ENCODE measurements at regions not wholly inside any gene's neighbourhood (a gene's known extent, or its start where the extent isn't known, plus 50 kb on each side); places are given as distances from the start of the nearest gene placed in this dataset.

GRCh38 chr18:44213293-44213692 lies 467.4 kb upstream of the SETBP1 start:
- H3K9me3 Mint-ChIP-seq, result peaks cover 0 to 8% (median 4%) of the 10 kb centered on the region in 8 donors
- Histone ChIP-seq H3K9me3 (ENCODE audit: control insufficient read depth in 1 of 2, low read length in 2 of 2) (no peaks in the 10 kb centered on the region), H3K36me3 (ENCODE audit: insufficient read depth, low read length) (no peaks in the 10 kb centered on the region), H3K27ac (ENCODE audit: low read depth, low read length) (no peak overlapping the region), H3K4me1 (ENCODE audit: insufficient read depth, low read length) (no peaks in the 10 kb centered on the region), H3K27me3 (ENCODE audit: insufficient read depth, low read length) (no peaks in the 10 kb centered on the region), H3K4me3 (ENCODE audit: low read length in 2 of 2) (no peak overlapping the region)
- POLR2A ChIA-PET (ENCODE audit: partially characterized antibody), result no interaction called here
- CTCF ChIA-PET (ENCODE audit: partially characterized antibody), result no interaction called here
- no peak for DNase-seq
- no peaks in the 10 kb centered on the region for H3K4me1 Mint-ChIP-seq
- H3K27ac Mint-ChIP-seq, result no peak overlapping the region
- intact Hi-C loops (cut with micrococcal nuclease), result no loop called here
- no peak overlapping the region for H3K4me3 Mint-ChIP-seq
- H3K36me3 Mint-ChIP-seq, result no peaks in the 10 kb centered on the region
- H3K27me3 Mint-ChIP-seq, result no peaks in the 10 kb centered on the region

- Histone ChIP-seq H3K4me1 (ENCODE audit: insufficient read depth, low read length) (no peaks in the 10 kb centered on the region), H3K36me3 (ENCODE audit: insufficient read depth, low read length) (no peaks in the 10 kb centered on the region), H3K27ac (ENCODE audit: low read depth, low read length) (no peak overlapping the region), H3K9me3 (ENCODE audit: control insufficient read depth in 1 of 2, low read length in 2 of 2) (no peaks in the 10 kb centered on the region), H3K4me3 (ENCODE audit: low read length in 2 of 2) (no peak overlapping the region), H3K27me3 (ENCODE audit: insufficient read depth, low read length) (no peaks in the 10 kb centered on the region)
- no peak for DNase-seq
- Mint-ChIP-seq H3K27ac (no peak overlapping the region), H3K4me1 (no peaks in the 10 kb centered on the region), H3K27me3 (no peaks in the 10 kb centered on the region), H3K9me3 (peaks cover 0 to 8% (median 3%) of the 10 kb centered on the region in 8 donors), H3K4me3 (no peak overlapping the region), H3K36me3 (no peaks in the 10 kb centered on the region)
- ChIA-PET POLR2A (ENCODE audit: partially characterized antibody) (no interaction called here), CTCF (ENCODE audit: partially characterized antibody) (no interaction called here)
- intact Hi-C loops (cut with micrococcal nuclease), result no loop called here
These were observed 466.3 kb upstream of the SETBP1 start for GRCh38 chr18:44214396-44214795.

- Histone ChIP-seq H3K4me1 (ENCODE audit: insufficient read depth, low read length) (no peaks in the 10 kb centered on the region), H3K27me3 (ENCODE audit: insufficient read depth, low read length) (no peaks in the 10 kb centered on the region), H3K4me3 (ENCODE audit: low read length in 2 of 2) (no peak overlapping the region), H3K27ac (ENCODE audit: low read depth, low read length) (no peak overlapping the region), H3K36me3 (ENCODE audit: insufficient read depth, low read length) (no peaks in the 10 kb centered on the region), H3K9me3 (ENCODE audit: control insufficient read depth in 1 of 2, low read length in 2 of 2) (no peaks in the 10 kb centered on the region)
- Mint-ChIP-seq H3K27me3 (no peaks in the 10 kb centered on the region), H3K27ac (no peak overlapping the region), H3K9me3 (peaks cover 0 to 9% (median 2%) of the 10 kb centered on the region in 8 donors), H3K4me3 (no peak overlapping the region), H3K4me1 (no peaks in the 10 kb centered on the region), H3K36me3 (no peaks in the 10 kb centered on the region)
- ChIA-PET CTCF (ENCODE audit: partially characterized antibody) (no interaction called here), POLR2A (ENCODE audit: partially characterized antibody) (no interaction called here)
- intact Hi-C loops (cut with micrococcal nuclease), result no loop called here
- DNase-seq, result no peak
These were observed 464.5 kb upstream of the SETBP1 start for GRCh38 chr18:44216169-44216568.

GRCh38 chr18:44227501-44227900 lies 453.2 kb upstream of the SETBP1 start:
- DNase-seq, result no peak
- no peak overlapping the region for H3K4me3 ChIP-seq (ENCODE audit: low read length in 2 of 2)
- H3K36me3 ChIP-seq (ENCODE audit: insufficient read depth, low read length), result no peaks in the 10 kb centered on the region
- peaks cover 0 to 12% (median 4%) of the 10 kb centered on the region in 8 donors for H3K9me3 Mint-ChIP-seq
- H3K27me3 Mint-ChIP-seq, result no peaks in the 10 kb centered on the region
- H3K4me3 Mint-ChIP-seq, result no peak overlapping the region
- H3K36me3 Mint-ChIP-seq, result no peaks in the 10 kb centered on the region
- intact Hi-C loops (cut with micrococcal nuclease), result no loop called here
- H3K27ac Mint-ChIP-seq, result no peak overlapping the region
- no peaks in the 10 kb centered on the region for H3K9me3 ChIP-seq (ENCODE audit: control insufficient read depth in 1 of 2, low read length in 2 of 2)
- POLR2A ChIA-PET (ENCODE audit: partially characterized antibody), result no interaction called here
- H3K4me1 Mint-ChIP-seq, result no peaks in the 10 kb centered on the region
- H3K4me1 ChIP-seq (ENCODE audit: insufficient read depth, low read length), result no peaks in the 10 kb centered on the region
- no peaks in the 10 kb centered on the region for H3K27me3 ChIP-seq (ENCODE audit: insufficient read depth, low read length)
- no peak overlapping the region for H3K27ac ChIP-seq (ENCODE audit: low read depth, low read length)
- CTCF ChIA-PET (ENCODE audit: partially characterized antibody), result interaction anchor here (0.5 kb wide), 1 partner anchor 289 kb away, joined by 4 read pairs; no protein-coding TSS in a partner anchor

- Mint-ChIP-seq H3K36me3 (no peaks in the 10 kb centered on the region), H3K27ac (no peak overlapping the region), H3K4me1 (no peaks in the 10 kb centered on the region), H3K9me3 (peaks cover 0 to 12% (median 6%) of the 10 kb centered on the region in 8 donors), H3K27me3 (no peaks in the 10 kb centered on the region), H3K4me3 (no peak overlapping the region)
- H3K4me1 ChIP-seq (ENCODE audit: insufficient read depth, low read length), result no peaks in the 10 kb centered on the region
- H3K4me3 ChIP-seq (ENCODE audit: low read length in 2 of 2), result no peak overlapping the region
- H3K9me3 ChIP-seq (ENCODE audit: control insufficient read depth in 1 of 2, low read length in 2 of 2), result no peaks in the 10 kb centered on the region
- no peak overlapping the region for H3K27ac ChIP-seq (ENCODE audit: low read depth, low read length)
- H3K36me3 ChIP-seq (ENCODE audit: insufficient read depth, low read length), result no peaks in the 10 kb centered on the region
- no peak for DNase-seq
- CTCF ChIA-PET (ENCODE audit: partially characterized antibody), result no interaction called here
- no peaks in the 10 kb centered on the region for H3K27me3 ChIP-seq (ENCODE audit: insufficient read depth, low read length)
- intact Hi-C loops (cut with micrococcal nuclease), result no loop called here
- POLR2A ChIA-PET (ENCODE audit: partially characterized antibody), result no interaction called here
These were observed 451.0 kb upstream of the SETBP1 start for GRCh38 chr18:44229693-44230108.

- intact Hi-C loops (cut with micrococcal nuclease), result no loop called here
- Histone ChIP-seq H3K27ac (ENCODE audit: low read depth, low read length) (no peak overlapping the region), H3K36me3 (ENCODE audit: insufficient read depth, low read length) (no peaks in the 10 kb centered on the region), H3K9me3 (ENCODE audit: control insufficient read depth in 1 of 2, low read length in 2 of 2) (no peaks in the 10 kb centered on the region), H3K4me1 (ENCODE audit: insufficient read depth, low read length) (no peaks in the 10 kb centered on the region), H3K4me3 (ENCODE audit: low read length in 2 of 2) (no peak overlapping the region), H3K27me3 (ENCODE audit: insufficient read depth, low read length) (no peaks in the 10 kb centered on the region)
- no peaks in the 10 kb centered on the region for H3K36me3 Mint-ChIP-seq
- no peak overlapping the region for H3K27ac Mint-ChIP-seq
- ChIA-PET POLR2A (ENCODE audit: partially characterized antibody) (no interaction called here), CTCF (ENCODE audit: partially characterized antibody) (no interaction called here)
- H3K27me3 Mint-ChIP-seq, result no peaks in the 10 kb centered on the region
- peaks cover 0 to 12% (median 3%) of the 10 kb centered on the region in 8 donors for H3K9me3 Mint-ChIP-seq
- no peaks in the 10 kb centered on the region for H3K4me1 Mint-ChIP-seq
- DNase-seq, result no peak
- H3K4me3 Mint-ChIP-seq, result no peak overlapping the region
These were observed 448.8 kb upstream of the SETBP1 start for GRCh38 chr18:44231936-44232335.

- CTCF ChIA-PET (ENCODE audit: partially characterized antibody), result no interaction called here
- POLR2A ChIA-PET (ENCODE audit: partially characterized antibody), result no interaction called here
- H3K4me3 Mint-ChIP-seq, result no peak overlapping the region
These were observed 448.2 kb upstream of the SETBP1 start for GRCh38 chr18:44232500-44232899.

GRCh38 chr18:44238454-44238853 lies 442.2 kb upstream of the SETBP1 start:
- Mint-ChIP-seq H3K27me3 (no peaks in the 10 kb centered on the region), H3K4me3 (no peak overlapping the region), H3K36me3 (no peaks in the 10 kb centered on the region), H3K27ac (no peak overlapping the region), H3K9me3 (peaks cover 0 to 20% (median 4%) of the 10 kb centered on the region in 8 donors), H3K4me1 (no peaks in the 10 kb centered on the region)
- CTCF ChIA-PET (ENCODE audit: partially characterized antibody), result no interaction called here
- POLR2A ChIA-PET (ENCODE audit: partially characterized antibody), result no interaction called here
- Histone ChIP-seq H3K27ac (ENCODE audit: low read depth, low read length) (no peak overlapping the region), H3K27me3 (ENCODE audit: insufficient read depth, low read length) (no peaks in the 10 kb centered on the region), H3K36me3 (ENCODE audit: insufficient read depth, low read length) (no peaks in the 10 kb centered on the region), H3K4me1 (ENCODE audit: insufficient read depth, low read length) (no peaks in the 10 kb centered on the region), H3K9me3 (ENCODE audit: control insufficient read depth in 1 of 2, low read length in 2 of 2) (no peaks in the 10 kb centered on the region), H3K4me3 (ENCODE audit: low read length in 2 of 2) (no peak overlapping the region)
- DNase-seq, result no peak
- intact Hi-C loops (cut with micrococcal nuclease), result no loop called here

More at GRCh38 chr18:44232500-44232899, 448.2 kb upstream of the SETBP1 start:
- no peaks in the 10 kb centered on the region for H3K9me3 ChIP-seq (ENCODE audit: control insufficient read depth in 1 of 2, low read length in 2 of 2)
- Mint-ChIP-seq H3K4me1 (no peaks in the 10 kb centered on the region), H3K27me3 (no peaks in the 10 kb centered on the region), H3K27ac (no peak overlapping the region), H3K36me3 (no peaks in the 10 kb centered on the region), H3K9me3 (peaks cover 0 to 13% (median 2%) of the 10 kb centered on the region in 8 donors)
- intact Hi-C loops (cut with micrococcal nuclease), result no loop called here
- H3K27me3 ChIP-seq (ENCODE audit: insufficient read depth, low read length), result no peaks in the 10 kb centered on the region
- no peak overlapping the region for H3K27ac ChIP-seq (ENCODE audit: low read depth, low read length)
- H3K4me3 ChIP-seq (ENCODE audit: low read length in 2 of 2), result no peak overlapping the region
- no peak for DNase-seq
- H3K4me1 ChIP-seq (ENCODE audit: insufficient read depth, low read length), result no peaks in the 10 kb centered on the region
- H3K36me3 ChIP-seq (ENCODE audit: insufficient read depth, low read length), result no peaks in the 10 kb centered on the region

Data from CD4-positive, alpha-beta memory T cell (primary cell).